ENCODE measurements at regions not wholly inside any gene's neighbourhood (a gene's known extent, or its start where the extent isn't known, plus 50 kb on each side); places are given as distances from the start of the nearest gene placed in this dataset.

DNA sequence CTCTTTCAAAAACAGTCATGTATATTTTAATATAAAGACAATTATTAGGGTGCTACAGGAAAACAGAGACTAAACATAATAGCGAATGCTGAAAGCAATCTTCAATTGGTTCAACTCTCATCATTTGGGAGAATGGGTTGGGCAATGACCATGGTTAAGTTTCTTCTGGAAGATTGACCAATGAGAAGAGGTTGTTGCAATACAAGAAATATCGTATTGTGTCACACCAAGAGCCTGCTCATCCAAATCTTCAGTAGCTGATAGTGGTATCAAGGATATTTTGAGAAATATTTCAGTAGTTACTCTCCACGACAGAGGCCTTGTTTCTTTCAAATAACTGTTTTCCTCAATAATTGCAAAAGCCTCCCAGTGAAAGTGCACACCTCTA is 83.0 kb upstream of the FNDC3A start:
- Histone ChIP-seq H3K36me3 (no peaks in the 10 kb centered on the region), H3K4me3 (no peak overlapping the region), H3K9me3 (no peaks in the 10 kb centered on the region), H3K27me3 (no peaks in the 10 kb centered on the region), H3K27ac (no peak overlapping the region), H3K4me1 (peaks cover 0 to 15% (median 3%) of the 10 kb centered on the region in 4 donors)
- intact Hi-C loops (cut with DNase I; ENCODE audit: low total_unique reads) = no loop called here
- WGBS, 5 donors = 77 to 89% (median 86%) methylated on average over 3 of the region's 3 CpGs
- no peak for DNase-seq
- TF ChIP-seq CTCF (IDR thresholded peaks at IDR 0.05) (no peak), POLR2AphosphoS5 (IDR thresholded peaks at IDR 0.05) (no peak), POLR2A (IDR thresholded peaks at IDR 0.05) (no peak), EP300 (IDR thresholded peaks at IDR 0.05) (no peak)

DNA sequence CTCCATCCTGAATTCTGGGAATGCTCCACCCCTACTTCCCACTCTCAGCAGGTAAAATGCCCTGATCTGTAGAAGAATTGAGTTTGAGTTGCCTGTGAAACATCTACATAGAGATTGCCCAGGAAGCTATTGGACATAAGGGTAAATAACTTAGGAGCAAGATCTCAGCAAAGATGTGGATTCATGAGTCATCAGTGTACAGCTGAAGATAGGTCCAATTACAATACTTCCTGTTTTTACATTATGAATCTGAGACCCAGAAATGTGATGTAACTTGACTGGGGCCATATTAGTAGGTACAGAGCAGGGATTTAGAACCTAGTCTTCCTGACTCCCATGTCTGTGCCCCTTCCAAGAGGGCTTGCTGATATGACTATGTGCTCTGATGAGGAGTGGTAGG is 79.4 kb upstream of the FNDC3A start:
- no peak for DNase-seq
- Histone ChIP-seq H3K36me3 (no peaks in the 10 kb centered on the region), H3K9me3 (no peaks in the 10 kb centered on the region), H3K27ac (no peak overlapping the region), H3K4me3 (no peak overlapping the region), H3K4me1 (peaks cover 0 to 15% (median 3%) of the 10 kb centered on the region in 4 donors), H3K27me3 (no peaks in the 10 kb centered on the region)
- no peak for TF ChIP-seq POLR2A (IDR thresholded peaks at IDR 0.05)
- TF ChIP-seq CTCF (IDR thresholded peaks at IDR 0.05) = no peak
- TF ChIP-seq EP300 (IDR thresholded peaks at IDR 0.05) = no peak
- no peak for TF ChIP-seq POLR2AphosphoS5 (IDR thresholded peaks at IDR 0.05)
- intact Hi-C loops (cut with DNase I; ENCODE audit: low total_unique reads) = no loop called here

- intact Hi-C loops (cut with DNase I; ENCODE audit: low total_unique reads) = no loop called here
- no peak for TF ChIP-seq EP300 (IDR thresholded peaks at IDR 0.05)
- no peak for TF ChIP-seq POLR2AphosphoS5 (IDR thresholded peaks at IDR 0.05)
- TF ChIP-seq CTCF (IDR thresholded peaks at IDR 0.05) = no peak
- no peak for TF ChIP-seq POLR2A (IDR thresholded peaks at IDR 0.05)
Measured at GRCh38 chr13:48901781-48902180, 73.9 kb upstream of the FNDC3A start.

DNA sequence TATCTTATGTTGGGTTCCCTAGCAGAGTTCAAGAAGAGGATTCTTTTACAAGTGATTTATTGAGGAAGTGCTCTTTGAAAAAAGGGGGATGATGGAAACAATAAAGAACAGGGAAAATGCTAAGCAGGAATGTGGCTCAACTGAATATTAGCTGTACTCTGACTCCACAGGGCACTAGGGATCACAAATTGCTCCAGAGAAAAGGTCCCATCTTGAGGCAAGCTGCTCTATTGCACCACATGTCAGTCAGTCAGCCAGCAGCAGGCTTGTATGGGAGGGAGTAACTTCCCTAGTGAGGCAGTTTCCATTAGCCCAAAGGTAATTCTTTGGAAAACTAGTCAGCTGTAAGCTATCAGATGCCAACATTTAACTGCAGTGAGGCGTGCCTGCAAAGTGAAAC is 73.3 kb upstream of the FNDC3A start:
- Histone ChIP-seq H3K36me3 (no peaks in the 10 kb centered on the region), H3K27ac (no peak overlapping the region), H3K4me3 (no peak overlapping the region), H3K27me3 (no peaks in the 10 kb centered on the region), H3K4me1 (peaks cover 0 to 3% (median 0%) of the 10 kb centered on the region in 4 donors), H3K9me3 (no peaks in the 10 kb centered on the region)
- intact Hi-C loops (cut with DNase I; ENCODE audit: low total_unique reads) = no loop called here
- TF ChIP-seq CTCF (IDR thresholded peaks at IDR 0.05) = no peak
- TF ChIP-seq POLR2AphosphoS5 (IDR thresholded peaks at IDR 0.05) = no peak
- no peak for TF ChIP-seq EP300 (IDR thresholded peaks at IDR 0.05)
- no peak for TF ChIP-seq POLR2A (IDR thresholded peaks at IDR 0.05)
- WGBS, 5 donors = 24 to 53% (median 45%) methylated on average over 1 of the region's 1 CpG
- DNase-seq = peak in 1 of 2 donors; percentile 3

More at GRCh38 chr13:48901781-48902180, 73.9 kb upstream of the FNDC3A start:
- no peak overlapping the region for H3K4me3 ChIP-seq
- no peaks in the 10 kb centered on the region for H3K9me3 ChIP-seq
- H3K27me3 ChIP-seq = no peaks in the 10 kb centered on the region
- no peak for DNase-seq
- H3K27ac ChIP-seq = peak overlapping the region in 1 of 5 donors; percentile 32
- no peaks in the 10 kb centered on the region for H3K36me3 ChIP-seq
- peaks cover 0 to 3% (median 0%) of the 10 kb centered on the region in 4 donors for H3K4me1 ChIP-seq
